ENCODE measurements at regions not wholly inside any gene's neighbourhood (a gene's known extent, or its start where the extent isn't known, plus 50 kb on each side); places are given as distances from the start of the nearest gene placed in this dataset.

- TF ChIP-seq, protein P1, sequence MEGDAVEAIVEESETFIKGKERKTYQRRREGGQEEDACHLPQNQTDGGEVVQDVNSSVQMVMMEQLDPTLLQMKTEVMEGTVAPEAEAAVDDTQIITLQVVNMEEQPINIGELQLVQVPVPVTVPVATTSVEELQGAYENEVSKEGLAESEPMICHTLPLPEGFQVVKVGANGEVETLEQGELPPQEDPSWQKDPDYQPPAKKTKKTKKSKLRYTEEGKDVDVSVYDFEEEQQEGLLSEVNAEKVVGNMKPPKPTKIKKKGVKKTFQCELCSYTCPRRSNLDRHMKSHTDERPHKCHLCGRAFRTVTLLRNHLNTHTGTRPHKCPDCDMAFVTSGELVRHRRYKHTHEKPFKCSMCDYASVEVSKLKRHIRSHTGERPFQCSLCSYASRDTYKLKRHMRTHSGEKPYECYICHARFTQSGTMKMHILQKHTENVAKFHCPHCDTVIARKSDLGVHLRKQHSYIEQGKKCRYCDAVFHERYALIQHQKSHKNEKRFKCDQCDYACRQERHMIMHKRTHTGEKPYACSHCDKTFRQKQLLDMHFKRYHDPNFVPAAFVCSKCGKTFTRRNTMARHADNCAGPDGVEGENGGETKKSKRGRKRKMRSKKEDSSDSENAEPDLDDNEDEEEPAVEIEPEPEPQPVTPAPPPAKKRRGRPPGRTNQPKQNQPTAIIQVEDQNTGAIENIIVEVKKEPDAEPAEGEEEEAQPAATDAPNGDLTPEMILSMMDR (conservative IDR thresholded peaks at IDR 0.05; ENCODE audit: low read depth in 2 of 2), result no peak
- TF ChIP-seq EZH2 (IDR thresholded peaks at IDR 0.05; ENCODE audit: low read depth, unreplicated experiment) (no peak), POLR2AphosphoS5 (IDR thresholded peaks at IDR 0.05; ENCODE audit: low read depth) (no peak)
Observed at GRCh38 chr3:148451969-148452368, 245.7 kb upstream of the AGTR1 start.

Data from GM23338 (cell line).